Endothelial cell of umbilical vein (primary cell): ENCODE measurements at regions not wholly inside any gene's neighbourhood (a gene's known extent, or its start where the extent isn't known, plus 50 kb on each side); places are given as distances from the start of the nearest gene placed in this dataset.

Experiments used
- BruUV-seq: library from RNA; stranded (reverse); fragments of 400-500 nt; replicated peaks from 2 replicates; lab custom pipeline; 2021; lab: Mats Ljungman, UMichigan
- CTCF ChIA-PET: fragments of 300-600, 350-600 bp; sonication (Branson Sonifier 250); formaldehyde crosslinking; loops from one replicate; lab custom pipeline; 2021; ENCODE audit warnings: antibody characterized with exemption, inconsistent platforms; lab: Charles Lee
- POLR2A ChIA-PET: fragments of 300-600, 350-600 bp; sonication (Branson Sonifier 250); formaldehyde crosslinking; loops from one replicate; lab custom pipeline; 2021; ENCODE audit warnings: antibody characterized with exemption, inconsistent platforms; lab: Charles Lee
- DNase-seq: peaks from one replicate; pipeline ENCODE4 v3.0.0-alpha.2; 2011; ENCODE audit warnings: low read depth, low spot score
- FAIRE-seq: peaks from 2 replicates; lab custom pipeline; 2011; peaks lifted over from hg19 to GRCh38; lab: Jason Lieb, UNC
- H2AFZ ChIP-seq: 2 replicates; pipeline ENCODE4 v1.6.0; 2012; ENCODE audit warnings: low read depth, low read length, control low read depth, inconsistent platforms
- H3K27ac ChIP-seq: 2 replicates; pipeline ENCODE4 v1.5.1; 2011; ENCODE audit warnings: low read depth, mild to moderate bottlenecking, control low read depth, low read length, moderate library complexity; ENCODE audit not compliant: insufficient read depth
- H3K27me3 ChIP-seq, 2 experiments: 2 replicates each; pipeline versions ENCODE4 v1.6.0 to v1.6.1; 2011; ENCODE audit warnings: low read length in 2 of 2, mixed read lengths in 1 of 2; ENCODE audit not compliant: control insufficient read depth in 2 of 2, insufficient read depth in 2 of 2
- H3K36me3 ChIP-seq, 2 experiments: 2 replicates in 1 of 2; 3 replicates in 1 of 2; pipeline ENCODE4 v1.5.1; 2011; ENCODE audit warnings: low read length in 2 of 2, mild to moderate bottlenecking in 1 of 2, moderate library complexity in 1 of 2; ENCODE audit not compliant: control insufficient read depth in 2 of 2, insufficient read depth in 2 of 2; ENCODE audit errors: extremely low read depth in 1 of 2
- H3K4me1 ChIP-seq: 3 replicates; pipeline ENCODE4 v1.5.1; 2011; ENCODE audit warnings: mild to moderate bottlenecking, low read length; ENCODE audit not compliant: control insufficient read depth, insufficient read depth; ENCODE audit errors: extremely low read depth
- H3K4me2 ChIP-seq: 2 replicates; pipeline ENCODE4 v1.6.1; 2011; ENCODE audit warnings: low read length, control low read depth, mixed read lengths; ENCODE audit not compliant: insufficient read depth
- H3K4me3 ChIP-seq, 3 experiments: fragments of 200-600 bp in 1 of 3; sonication (generic), shearing (Covaris generic) in 1 of 3; replicated peaks in 1 of 3; 2 replicates each; pipeline ENCODE4 v1.5.1; 2011 to 2016; ENCODE audit warnings: control low read depth in 3 of 3, low read length in 3 of 3, mild to moderate bottlenecking in 2 of 3, inconsistent platforms in 1 of 3, low read depth in 1 of 3, moderate library complexity in 1 of 3; ENCODE audit not compliant: insufficient read depth in 1 of 3
- H3K79me2 ChIP-seq: 2 replicates; pipeline ENCODE4 v1.6.0; 2012; ENCODE audit warnings: low read length, inconsistent platforms; ENCODE audit not compliant: control insufficient read depth, insufficient read depth
- H3K9ac ChIP-seq: replicated peaks from 2 replicates; pipeline ENCODE3; 2011; ENCODE audit warnings: low read length, control low read depth; ENCODE audit not compliant: insufficient read depth; ENCODE audit errors: extremely low read depth
- H3K9me1 ChIP-seq: replicated peaks from 3 replicates; pipeline ENCODE4 v1.6.0; 2011; ENCODE audit warnings: mild to moderate bottlenecking, low read length; ENCODE audit not compliant: control insufficient read depth, insufficient read depth; ENCODE audit errors: extremely low read depth
- H3K9me3 ChIP-seq: replicated peaks from 2 replicates; pipeline ENCODE4 v1.5.1; 2012; ENCODE audit warnings: low read length, inconsistent platforms; ENCODE audit not compliant: control insufficient read depth, insufficient read depth
- H4K20me1 ChIP-seq: replicated peaks from 2 replicates; pipeline ENCODE3; 2011; ENCODE audit warnings: mild to moderate bottlenecking, low read length; ENCODE audit not compliant: control insufficient read depth, insufficient read depth; ENCODE audit errors: extremely low read depth
- EZH2 ChIP-seq: IDR thresholded peaks from 2 replicates; pipeline ENCODE4 v1.6.1; 2012; ENCODE audit warnings: borderline replicate concordance, low read depth, mild to moderate bottlenecking, moderate library complexity, low read length, inconsistent platforms; ENCODE audit not compliant: severe bottlenecking
- FOS ChIP-seq: IDR thresholded peaks from 2 replicates; pipeline ENCODE4 v1.6.1; 2011; ENCODE audit warnings: mild to moderate bottlenecking, low read length, moderate library complexity, borderline replicate concordance; ENCODE audit not compliant: insufficient read depth
- GATA2 ChIP-seq: IDR thresholded peaks from 2 replicates; pipeline ENCODE4 v1.7.0; 2011; ENCODE audit warnings: low read depth, mild to moderate bottlenecking, moderate library complexity, mixed read lengths, low read length; ENCODE audit not compliant: insufficient read length, insufficient read depth
- JUN ChIP-seq: IDR thresholded peaks from 2 replicates; pipeline ENCODE4 v1.6.1; 2011; ENCODE audit warnings: borderline replicate concordance, low read depth; ENCODE audit not compliant: insufficient read length, insufficient read depth
- MAX ChIP-seq: IDR thresholded peaks from 2 replicates; pipeline ENCODE4 v1.6.1; 2011; ENCODE audit not compliant: insufficient read depth, insufficient read length
- MYC ChIP-seq: IDR thresholded peaks from one replicate; pipeline ENCODE4 v1.6.1; 2011; ENCODE audit warnings: mild to moderate bottlenecking, low read depth, low read length
- POLR2A ChIP-seq: IDR thresholded peaks from 2 replicates; pipeline ENCODE4 v1.6.1; 2012; ENCODE audit warnings: low read depth, mild to moderate bottlenecking, control low read depth, low read length
- POLR2AphosphoS5 ChIP-seq: IDR thresholded peaks from 2 replicates; pipeline ENCODE4 v1.6.1; 2012; ENCODE audit warnings: low read depth, mild to moderate bottlenecking, control low read depth, low read length, moderate library complexity; ENCODE audit not compliant: insufficient read depth
- dilution Hi-C: fragments of 300-500 bp; cut with MboI; formaldehyde crosslinking; loops from one replicate; pipeline ENCODE4 v1.15.0; 2019; ENCODE audit warnings: low sequenced_read_pairs; ENCODE audit not compliant: extremely low pct_ligation_motif_present
- intact Hi-C: fragments of 100-400 bp; cut with micrococcal nuclease; formaldehyde crosslinking; loops from one replicate; pipeline ENCODE4 v1.10.0; 2022
- TF ChIP-seq, protein P1 (sequence below), 2 donors: IDR thresholded peaks; 1 replicate in 1 of 2; 2 replicates in 1 of 2; pipeline ENCODE4 v1.5.1; 2011; ENCODE audit warnings: low read length in 2 of 2, mild to moderate bottlenecking in 2 of 2, moderate library complexity in 2 of 2, control low read depth in 1 of 2, inconsistent platforms in 1 of 2, low read depth in 1 of 2; ENCODE audit not compliant: insufficient read depth in 1 of 2; ENCODE audit errors: extremely low read depth in 1 of 2

GRCh38 chr4:176619430-176619829 is 173.3 kb downstream of the VEGFC start:
- CTCF ChIA-PET = no interaction called here
- intact Hi-C loops = no loop called here

More at GRCh38 chr4:176619430-176619829, 173.3 kb downstream of the VEGFC start:
- no peak for TF ChIP-seq MAX
- no peak for TF ChIP-seq POLR2A
- TF ChIP-seq MYC = no peak
- no peak for TF ChIP-seq FOS
- no peak for TF ChIP-seq GATA2
- TF ChIP-seq, protein P1, sequence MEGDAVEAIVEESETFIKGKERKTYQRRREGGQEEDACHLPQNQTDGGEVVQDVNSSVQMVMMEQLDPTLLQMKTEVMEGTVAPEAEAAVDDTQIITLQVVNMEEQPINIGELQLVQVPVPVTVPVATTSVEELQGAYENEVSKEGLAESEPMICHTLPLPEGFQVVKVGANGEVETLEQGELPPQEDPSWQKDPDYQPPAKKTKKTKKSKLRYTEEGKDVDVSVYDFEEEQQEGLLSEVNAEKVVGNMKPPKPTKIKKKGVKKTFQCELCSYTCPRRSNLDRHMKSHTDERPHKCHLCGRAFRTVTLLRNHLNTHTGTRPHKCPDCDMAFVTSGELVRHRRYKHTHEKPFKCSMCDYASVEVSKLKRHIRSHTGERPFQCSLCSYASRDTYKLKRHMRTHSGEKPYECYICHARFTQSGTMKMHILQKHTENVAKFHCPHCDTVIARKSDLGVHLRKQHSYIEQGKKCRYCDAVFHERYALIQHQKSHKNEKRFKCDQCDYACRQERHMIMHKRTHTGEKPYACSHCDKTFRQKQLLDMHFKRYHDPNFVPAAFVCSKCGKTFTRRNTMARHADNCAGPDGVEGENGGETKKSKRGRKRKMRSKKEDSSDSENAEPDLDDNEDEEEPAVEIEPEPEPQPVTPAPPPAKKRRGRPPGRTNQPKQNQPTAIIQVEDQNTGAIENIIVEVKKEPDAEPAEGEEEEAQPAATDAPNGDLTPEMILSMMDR (IDR thresholded peaks at IDR 0.05; ENCODE audit: extremely low read depth in 1 of 2, insufficient read depth in 1 of 2, low read depth in 1 of 2, low read length in 2 of 2) = no peak
- TF ChIP-seq JUN = no peak
- no peak for TF ChIP-seq POLR2AphosphoS5
- no peak for TF ChIP-seq EZH2
- H4K20me1 ChIP-seq = no peaks in the 10 kb centered on the region
- no TSS peak for BruUV-seq
- peaks cover 2 to 15% of the 10 kb centered on the region in 2 experiments for H3K27me3 ChIP-seq
- no peaks in the 10 kb centered on the region for H3K79me2 ChIP-seq
- H3K27ac ChIP-seq = no peak overlapping the region
- H3K36me3 ChIP-seq = no peaks in the 10 kb centered on the region
- no peak overlapping the region for H3K4me3 ChIP-seq
- H3K4me1 ChIP-seq = peaks cover 4% of the 10 kb centered on the region
- H3K9me3 ChIP-seq = no peaks in the 10 kb centered on the region
- H3K9ac ChIP-seq = no peak overlapping the region
- dilution Hi-C loops = no loop called here
- POLR2A ChIA-PET = no interaction called here
- no peak overlapping the region for H2AFZ ChIP-seq
- FAIRE-seq = no peak
- no peaks in the 10 kb centered on the region for H3K9me1 ChIP-seq
- DNase-seq = no peak
- no peak overlapping the region for H3K4me2 ChIP-seq
